ENCODE measurements at regions not wholly inside any gene's neighbourhood (a gene's known extent, or its start where the extent isn't known, plus 50 kb on each side); places are given as distances from the start of the nearest gene placed in this dataset.

DNA sequence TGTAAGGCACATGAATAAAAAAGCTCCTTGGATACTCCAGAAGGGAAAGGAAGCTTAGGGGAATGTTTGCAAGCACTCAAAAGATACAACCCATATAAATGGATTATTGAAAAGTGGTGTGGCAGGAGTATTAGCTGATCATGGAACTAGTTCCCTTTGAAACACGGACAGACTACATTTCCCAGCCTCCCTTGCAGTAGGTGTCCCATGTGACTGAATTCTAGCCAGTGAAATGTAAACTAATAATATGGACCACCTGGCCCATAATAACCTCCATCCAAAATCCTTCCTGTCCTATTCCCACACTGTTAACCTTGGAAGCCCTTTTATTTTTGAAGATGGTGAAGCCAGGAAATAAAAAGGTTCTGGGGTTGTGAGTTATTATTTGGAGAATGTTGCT lies 242.3 kb downstream of the SUDS3 start:
- TF ChIP-seq POLR2A (IDR thresholded peaks at IDR 0.05; ENCODE audit: low read depth, low read length) (no peak), POLR2AphosphoS5 (IDR thresholded peaks at IDR 0.05; ENCODE audit: low read depth, low read length) (no peak), TAF1 (IDR thresholded peaks at IDR 0.05; ENCODE audit: borderline replicate concordance, low read depth, low read length) (no peak)

Data from GM12892 (cell line).